RPMI7951 (cell line): ENCODE measurements at regions not wholly inside any gene's neighbourhood (a gene's known extent, or its start where the extent isn't known, plus 50 kb on each side); places are given as distances from the start of the nearest gene placed in this dataset.

ENCODE experiments used
- DNase-seq: peaks from one replicate; pipeline ENCODE4 v3.0.0-alpha.2; 2012; ENCODE audit warnings: low read depth

DNA sequence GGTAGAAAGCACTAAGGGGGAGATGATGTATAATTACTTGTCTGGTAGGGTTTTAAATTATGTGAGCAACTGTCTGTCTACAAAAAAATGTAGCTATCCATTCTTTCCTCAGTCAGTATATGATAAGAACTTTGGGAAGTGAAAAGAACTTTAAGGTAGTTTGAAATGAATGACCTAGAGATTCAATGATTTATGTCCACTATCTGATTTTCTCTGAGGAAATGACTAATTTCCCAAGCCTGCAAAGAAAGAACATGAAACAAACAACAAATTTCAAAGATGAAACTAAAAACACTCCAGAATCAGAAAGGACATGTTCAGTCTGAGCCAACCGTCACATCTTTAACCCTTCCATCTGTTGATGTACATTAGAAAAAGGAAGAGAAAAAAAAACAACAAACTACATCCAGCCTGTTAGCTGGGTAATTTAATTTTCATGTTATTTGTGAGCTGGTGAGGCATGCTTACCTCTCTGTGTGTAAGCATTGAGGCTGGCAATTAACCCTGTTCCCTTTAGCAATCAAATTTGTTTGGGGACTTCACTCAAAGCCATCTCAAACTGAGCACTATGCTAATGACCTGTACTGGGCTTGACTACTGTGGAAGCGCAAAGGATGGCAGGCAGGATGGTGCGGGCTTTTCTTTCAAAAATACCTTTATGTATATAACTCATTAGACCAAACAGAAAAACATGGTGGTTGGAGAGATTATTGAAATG lies 220.1 kb downstream of the TUSC7 start:
- no peak for DNase-seq

GRCh38 chr3:116930786-116931185 lies 221.2 kb downstream of the TUSC7 start:
- DNase-seq, result no peak

GRCh38 chr3:116939091-116939490 lies 229.5 kb downstream of the TUSC7 start:
- DNase-seq, result peak; percentile 1

GRCh38 chr3:116939550-116939949 lies 230.0 kb downstream of the TUSC7 start:
- no peak for DNase-seq

DNA sequence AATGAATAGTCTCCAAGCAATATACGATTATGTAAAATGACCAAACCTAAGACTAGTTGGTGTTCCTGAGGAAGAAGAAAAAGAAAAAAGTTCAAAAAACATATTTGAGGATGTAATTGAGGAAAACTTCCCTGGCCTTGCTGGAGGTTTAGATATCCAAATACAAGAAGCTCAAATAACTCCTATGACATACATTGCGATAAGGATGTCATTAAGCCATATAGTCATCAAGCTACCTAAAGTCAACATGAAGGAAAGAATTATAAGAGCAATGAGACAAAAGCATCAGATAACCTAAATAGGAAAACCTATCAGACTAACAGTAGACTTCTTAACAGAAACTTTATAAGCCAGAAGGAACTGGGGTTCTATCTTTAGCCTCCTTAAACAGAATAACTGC lies 231.1 kb downstream of the TUSC7 start:
- no peak for DNase-seq

- DNase-seq, result no peak
These were observed 236.8 kb downstream of the TUSC7 start for GRCh38 chr3:116946376-116946775.

DNA sequence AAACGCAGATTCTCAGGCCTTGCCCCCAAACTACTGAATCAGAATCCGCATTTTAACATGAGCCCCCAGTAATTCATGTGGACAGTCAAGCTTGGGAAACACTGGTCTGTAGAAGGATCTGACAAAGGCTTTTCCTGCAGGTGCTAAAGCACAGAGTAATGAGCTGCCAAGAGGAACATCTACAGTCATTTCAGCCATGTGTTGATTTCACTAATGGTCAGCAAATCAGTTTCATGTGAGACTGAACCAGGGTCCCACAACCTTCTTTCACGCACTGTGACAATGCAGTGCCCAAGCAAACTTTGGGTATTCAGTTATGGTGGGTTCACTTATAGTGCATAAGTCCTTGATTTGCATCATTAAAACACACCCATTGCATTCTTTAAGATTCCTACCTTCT lies 237.6 kb downstream of the TUSC7 start:
- no peak for DNase-seq

DNA sequence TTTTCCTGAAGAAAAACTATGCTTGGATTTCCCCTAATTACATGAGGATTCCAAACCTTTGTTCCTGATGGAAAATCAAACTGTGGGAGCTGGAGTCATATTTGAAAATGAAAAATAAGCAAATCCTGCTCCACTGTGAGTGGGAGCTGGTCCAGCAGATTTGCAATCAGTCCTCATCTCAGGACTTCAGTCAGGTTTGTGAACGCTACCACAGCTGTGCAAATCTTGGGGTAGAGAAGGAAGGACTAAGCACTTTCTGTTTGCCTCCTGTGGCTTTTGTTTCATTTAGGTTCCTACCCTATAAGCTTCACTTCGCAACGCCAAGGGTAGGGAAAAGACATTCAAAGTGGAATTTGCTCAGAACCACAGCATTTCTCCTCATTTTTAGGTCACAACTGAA lies 238.2 kb downstream of the TUSC7 start:
- no peak for DNase-seq

- no peak for DNase-seq
These were observed 240.9 kb downstream of the TUSC7 start for GRCh38 chr3:116950301-116951055.

DNA sequence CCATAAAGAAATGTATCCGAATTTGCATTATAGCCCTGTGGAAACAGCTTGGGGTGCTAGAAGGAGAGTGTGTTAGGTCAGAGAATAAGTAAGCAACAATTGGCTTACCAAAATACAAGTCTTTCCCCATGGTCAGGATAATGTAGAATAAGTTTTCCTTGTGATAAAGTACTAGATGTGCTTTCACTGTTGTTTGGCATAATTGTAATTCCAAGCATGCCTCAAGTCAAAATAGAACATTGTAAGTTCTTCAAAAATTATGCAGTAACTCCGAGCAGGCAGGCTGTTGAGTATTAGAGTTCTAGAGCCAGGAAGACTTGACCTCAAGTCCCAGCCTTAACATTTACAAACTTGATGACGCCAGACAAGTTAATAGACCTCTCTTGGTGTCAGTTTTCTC lies 242.0 kb downstream of the TUSC7 start:
- no peak for DNase-seq

GRCh38 chr3:116958291-116958690 lies 248.7 kb downstream of the TUSC7 start:
- DNase-seq, result no peak

- no peak for DNase-seq
These were observed 251.5 kb downstream of the TUSC7 start for GRCh38 chr3:116961106-116961505.

- no peak for DNase-seq
These were observed 254.2 kb downstream of the TUSC7 start for GRCh38 chr3:116963802-116964201.

- DNase-seq, result no peak
These were observed 257.1 kb downstream of the TUSC7 start for GRCh38 chr3:116966649-116967048.

- DNase-seq, result no peak
These were observed 259.6 kb downstream of the TUSC7 start for GRCh38 chr3:116969135-116969534.

DNA sequence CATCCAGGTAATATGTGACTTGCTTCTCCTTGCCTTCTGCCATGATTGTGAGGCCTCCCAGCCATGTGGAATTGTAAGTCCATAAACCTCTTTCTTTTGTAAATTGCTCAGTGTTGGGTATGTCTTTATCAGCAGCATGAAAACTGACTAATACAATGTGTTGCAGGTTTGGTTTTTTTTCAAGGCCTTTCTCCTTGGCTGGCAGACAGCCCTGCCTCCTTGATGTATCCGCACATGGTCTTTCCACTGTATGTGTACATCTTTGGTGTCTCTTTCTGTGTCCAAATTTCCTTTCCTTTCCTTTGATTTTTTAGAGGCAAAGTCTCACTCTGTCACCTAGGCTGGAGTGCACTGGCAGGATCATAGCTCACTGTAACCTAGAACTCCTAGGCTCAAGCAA lies 260.1 kb downstream of the TUSC7 start:
- DNase-seq, result no peak

- DNase-seq, result no peak
These were observed 262.0 kb downstream of the TUSC7 start for GRCh38 chr3:116971531-116971930.

- DNase-seq, result no peak
These were observed 265.1 kb downstream of the TUSC7 start for GRCh38 chr3:116974702-116975101.

DNA sequence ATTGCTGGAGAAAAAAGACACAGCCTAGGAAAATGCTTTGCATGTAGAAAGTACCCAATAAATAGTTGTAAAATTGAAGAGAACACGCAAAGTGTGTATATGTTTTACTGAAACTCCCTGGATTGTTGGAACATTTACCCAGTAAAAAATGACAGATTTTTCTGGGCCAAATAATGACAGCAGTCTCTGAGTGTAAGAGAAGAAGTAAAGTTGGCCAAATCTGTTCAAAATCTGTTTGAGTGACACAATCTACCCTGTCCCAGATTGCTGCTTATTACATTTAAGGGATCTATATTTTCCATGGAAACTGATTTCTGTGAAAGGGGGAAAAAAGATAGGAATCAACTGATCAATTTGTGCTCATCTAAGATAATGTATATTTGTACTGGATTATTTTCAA lies 267.9 kb downstream of the TUSC7 start:
- no peak for DNase-seq

DNA sequence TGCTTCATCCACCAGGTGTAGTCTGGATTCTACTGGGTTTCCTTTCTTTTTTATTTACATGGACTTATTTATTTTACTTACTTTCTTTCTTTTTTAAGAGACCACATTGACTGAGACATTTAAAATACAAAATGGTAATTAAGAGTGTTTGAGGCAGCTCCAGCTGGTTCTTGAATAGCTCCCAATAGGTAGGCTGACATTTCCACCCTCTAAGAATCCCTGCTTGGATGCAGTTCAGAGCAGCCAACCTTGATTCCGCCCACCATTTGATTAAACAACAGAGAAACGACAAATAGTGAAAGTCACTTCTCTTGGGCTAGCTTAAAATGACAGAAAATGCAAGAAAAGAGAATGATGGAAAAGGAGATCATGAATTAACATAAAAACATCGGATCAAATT lies 270.5 kb downstream of the TUSC7 start:
- no peak for DNase-seq

DNA sequence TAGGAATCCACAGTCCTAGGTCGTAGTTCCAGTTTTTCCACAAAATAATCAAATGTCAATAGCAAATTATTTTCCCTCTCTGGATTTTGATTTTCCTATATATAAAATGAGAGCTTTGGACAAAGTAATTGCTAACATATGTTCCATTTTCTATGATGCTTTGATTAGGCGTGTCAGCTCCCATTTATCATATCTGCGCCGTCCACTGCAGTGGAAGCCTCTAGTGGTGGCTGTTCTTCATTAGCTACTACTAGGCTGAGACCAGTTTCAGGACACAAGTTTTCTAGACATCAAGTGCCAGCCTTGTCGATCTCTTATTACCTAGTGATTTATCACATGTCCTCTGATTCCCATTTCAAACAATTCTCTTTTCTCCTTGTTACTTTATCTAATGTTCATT lies 271.5 kb downstream of the TUSC7 start:
- DNase-seq, result no peak

- DNase-seq, result no peak
These were observed 274.7 kb downstream of the TUSC7 start for GRCh38 chr3:116984301-116984700.

- no peak for DNase-seq
These were observed 284.8 kb downstream of the TUSC7 start for GRCh38 chr3:116994351-116994879.
